NCI-H1092 treated with DMSO at 0.1 percent for 48 hours (cell line): ENCODE measurements at regions not wholly inside any gene's neighbourhood (a gene's known extent, or its start where the extent isn't known, plus 50 kb on each side); places are given as distances from the start of the nearest gene placed in this dataset.

Experiments
- DNase-seq: peaks from one replicate; lab custom pipeline; 2025; lab: John Stamatoyannopoulos, UW

DNA sequence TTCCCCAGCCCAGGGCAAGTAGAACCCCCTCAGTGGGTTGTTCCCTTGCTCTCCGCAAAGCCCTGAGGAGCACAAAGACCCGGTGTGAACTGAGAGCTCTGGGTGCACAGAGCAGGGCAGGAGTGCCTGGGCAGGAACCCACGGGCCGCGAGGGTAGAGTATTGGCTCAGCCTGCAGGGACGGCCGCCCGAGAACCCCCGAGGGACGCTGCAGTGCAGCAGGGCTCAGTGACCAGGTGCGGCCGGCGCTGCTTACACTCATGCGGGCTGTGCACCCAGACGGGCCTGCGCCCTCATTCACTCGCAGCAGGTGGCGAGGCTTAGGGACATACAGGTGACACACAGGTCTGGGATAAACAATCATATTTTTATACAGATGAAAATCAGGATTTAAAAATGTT is 51.9 kb upstream of the PDE10A start:
- no peak for DNase-seq

DNA sequence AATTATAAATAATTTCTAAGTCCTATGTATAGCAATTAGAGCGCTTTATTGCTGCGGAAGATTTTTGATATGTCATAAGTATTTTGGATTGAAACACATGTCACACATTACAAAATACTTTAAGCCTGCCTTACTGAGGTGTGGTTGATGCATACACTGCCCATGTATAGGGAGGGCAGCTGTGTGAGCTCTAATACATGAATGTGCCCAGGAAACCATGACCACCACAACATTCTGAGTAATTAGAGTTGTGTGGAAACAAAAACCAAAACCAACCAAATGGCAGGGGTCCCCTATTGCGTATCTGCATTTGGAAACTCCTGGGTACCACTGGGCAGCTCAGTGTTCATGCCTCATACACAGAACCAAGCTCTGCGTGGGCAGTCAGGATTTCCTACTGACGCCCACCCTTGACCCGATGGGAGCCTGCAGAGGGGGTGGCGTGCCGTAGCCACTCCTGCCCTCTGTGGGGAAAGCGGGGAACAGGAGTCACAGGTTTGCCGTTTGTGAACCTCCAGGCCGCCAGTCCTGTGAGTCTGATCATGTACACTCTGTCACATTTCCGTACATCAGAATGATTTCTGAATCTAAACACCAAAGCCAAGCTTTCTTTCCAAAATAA is 50.9 kb upstream of the PDE10A start:
- no peak for DNase-seq
